ENCODE measurements at regions not wholly inside any gene's neighbourhood (a gene's known extent, or its start where the extent isn't known, plus 50 kb on each side); places are given as distances from the start of the nearest gene placed in this dataset.

- TF ChIP-seq DEAF1 (CRISPR knock-in tag; IDR thresholded peaks at IDR 0.05): no peak
- no peak for TF ChIP-seq CEBPZ (IDR thresholded peaks at IDR 0.05; ENCODE audit: borderline replicate concordance, low read depth, low read length)
- TF ChIP-seq BRF1 (IDR thresholded peaks at IDR 0.05; ENCODE audit: borderline replicate concordance, extremely low read depth, insufficient read length): no peak
- no peak for TF ChIP-seq MTA2 (IDR thresholded peaks at IDR 0.05; ENCODE audit: low read depth)
- no peak for TF ChIP-seq ZNF592 (IDR thresholded peaks at IDR 0.05)
- TF ChIP-seq, protein P1, sequence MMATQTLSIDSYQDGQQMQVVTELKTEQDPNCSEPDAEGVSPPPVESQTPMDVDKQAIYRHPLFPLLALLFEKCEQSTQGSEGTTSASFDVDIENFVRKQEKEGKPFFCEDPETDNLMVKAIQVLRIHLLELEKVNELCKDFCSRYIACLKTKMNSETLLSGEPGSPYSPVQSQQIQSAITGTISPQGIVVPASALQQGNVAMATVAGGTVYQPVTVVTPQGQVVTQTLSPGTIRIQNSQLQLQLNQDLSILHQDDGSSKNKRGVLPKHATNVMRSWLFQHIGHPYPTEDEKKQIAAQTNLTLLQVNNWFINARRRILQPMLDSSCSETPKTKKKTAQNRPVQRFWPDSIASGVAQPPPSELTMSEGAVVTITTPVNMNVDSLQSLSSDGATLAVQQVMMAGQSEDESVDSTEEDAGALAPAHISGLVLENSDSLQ (IDR thresholded peaks at IDR 0.05): no peak
- TF ChIP-seq ZNF586 (CRISPR knock-in tag; conservative IDR thresholded peaks at IDR 0.05): no peak
- no peak for TF ChIP-seq ZNF668 (CRISPR knock-in tag; IDR thresholded peaks at IDR 0.05)
- no peak for TF ChIP-seq BHLHE40 (IDR thresholded peaks at IDR 0.05; ENCODE audit: low read length)
- no peak for TF ChIP-seq PTRF (tag; IDR thresholded peaks at IDR 0.05)
- TF ChIP-seq MYNN (IDR thresholded peaks at IDR 0.05): no peak
- TF ChIP-seq MYNN (CRISPR knock-in tag; IDR thresholded peaks at IDR 0.05): peak; percentile 61; the same call in 1 of the 2 replicates
- TF ChIP-seq, protein P2, sequence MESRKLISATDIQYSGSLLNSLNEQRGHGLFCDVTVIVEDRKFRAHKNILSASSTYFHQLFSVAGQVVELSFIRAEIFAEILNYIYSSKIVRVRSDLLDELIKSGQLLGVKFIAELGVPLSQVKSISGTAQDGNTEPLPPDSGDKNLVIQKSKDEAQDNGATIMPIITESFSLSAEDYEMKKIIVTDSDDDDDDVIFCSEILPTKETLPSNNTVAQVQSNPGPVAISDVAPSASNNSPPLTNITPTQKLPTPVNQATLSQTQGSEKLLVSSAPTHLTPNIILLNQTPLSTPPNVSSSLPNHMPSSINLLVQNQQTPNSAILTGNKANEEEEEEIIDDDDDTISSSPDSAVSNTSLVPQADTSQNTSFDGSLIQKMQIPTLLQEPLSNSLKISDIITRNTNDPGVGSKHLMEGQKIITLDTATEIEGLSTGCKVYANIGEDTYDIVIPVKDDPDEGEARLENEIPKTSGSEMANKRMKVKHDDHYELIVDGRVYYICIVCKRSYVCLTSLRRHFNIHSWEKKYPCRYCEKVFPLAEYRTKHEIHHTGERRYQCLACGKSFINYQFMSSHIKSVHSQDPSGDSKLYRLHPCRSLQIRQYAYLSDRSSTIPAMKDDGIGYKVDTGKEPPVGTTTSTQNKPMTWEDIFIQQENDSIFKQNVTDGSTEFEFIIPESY (CRISPR knock-in tag; IDR thresholded peaks at IDR 0.05): no peak
- TF ChIP-seq, protein P3, sequence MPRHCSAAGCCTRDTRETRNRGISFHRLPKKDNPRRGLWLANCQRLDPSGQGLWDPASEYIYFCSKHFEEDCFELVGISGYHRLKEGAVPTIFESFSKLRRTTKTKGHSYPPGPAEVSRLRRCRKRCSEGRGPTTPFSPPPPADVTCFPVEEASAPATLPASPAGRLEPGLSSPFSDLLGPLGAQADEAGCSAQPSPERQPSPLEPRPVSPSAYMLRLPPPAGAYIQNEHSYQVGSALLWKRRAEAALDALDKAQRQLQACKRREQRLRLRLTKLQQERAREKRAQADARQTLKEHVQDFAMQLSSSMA (CRISPR knock-in tag; IDR thresholded peaks at IDR 0.05): 0 out of 2 replicates have a peak, but pooled peaks have one; percentile 18
Observed at GRCh38 chr22:19605508-19606331, 81.5 kb upstream of the CLDN5 start (continued).
